Mesothelial cell of epicardium (in vitro differentiated cells): ENCODE measurements at regions not wholly inside any gene's neighbourhood (a gene's known extent, or its start where the extent isn't known, plus 50 kb on each side); places are given as distances from the start of the nearest gene placed in this dataset.

Source experiments
- DNase-seq, 2 experiments: peaks; one replicate each; pipeline ENCODE4 v3.0.0; 2021; ENCODE audit warnings: low spot score in 2 of 2; ENCODE audit not compliant: unreplicated experiment in 2 of 2
- H3K27ac Mint-ChIP-seq: 2 replicates; pipeline ENCODE4 v1.8.0; 2021; ENCODE audit warnings: mixed read lengths
- H3K27me3 Mint-ChIP-seq: 2 replicates; pipeline ENCODE4 v1.8.0; 2021; ENCODE audit warnings: low read depth, mixed read lengths
- H3K36me3 Mint-ChIP-seq: 2 replicates; pipeline ENCODE4 v1.8.0; 2021; ENCODE audit warnings: mixed read lengths
- H3K4me1 Mint-ChIP-seq: 2 replicates; pipeline ENCODE4 v1.8.0; 2021; ENCODE audit warnings: mixed read lengths
- H3K4me3 Mint-ChIP-seq: 2 replicates; pipeline ENCODE4 v1.8.0; 2021; ENCODE audit warnings: mild to moderate bottlenecking, moderate library complexity, mixed read lengths
- H3K9me3 Mint-ChIP-seq: 2 replicates; pipeline ENCODE4 v1.8.0; 2021; ENCODE audit warnings: mixed read lengths
- CTCF ChIP-seq: fragments of 200-600 bp; sonication (generic); IDR thresholded peaks from one replicate; pipeline ENCODE4 v1.5.0; 2021; ENCODE audit warnings: antibody characterized with exemption; ENCODE audit not compliant: unreplicated experiment

- TF ChIP-seq CTCF = no peak
- DNase-seq = no peak
- peaks cover 8% of the 10 kb centered on the region for H3K36me3 Mint-ChIP-seq
- H3K4me3 Mint-ChIP-seq = no peak overlapping the region
- no peaks in the 10 kb centered on the region for H3K27me3 Mint-ChIP-seq
- H3K4me1 Mint-ChIP-seq = peaks cover 65% of the 10 kb centered on the region
- H3K27ac Mint-ChIP-seq = peak overlapping the region; percentile 98
- H3K9me3 Mint-ChIP-seq = peaks cover 7% of the 10 kb centered on the region
Measured at GRCh38 chr7:26459540-26460193, 168.0 kb downstream of the SNX10 start.

GRCh38 chr7:26460351-26461085 is 168.9 kb downstream of the SNX10 start:
- no peak for TF ChIP-seq CTCF
- H3K9me3 Mint-ChIP-seq = no peaks in the 10 kb centered on the region
- H3K4me1 Mint-ChIP-seq = peaks cover 61% of the 10 kb centered on the region
- H3K4me3 Mint-ChIP-seq = no peak overlapping the region
- peaks cover under 1% of the 10 kb centered on the region for H3K36me3 Mint-ChIP-seq
- no peak for DNase-seq
- H3K27ac Mint-ChIP-seq = peak overlapping the region; percentile 98
- H3K27me3 Mint-ChIP-seq = no peaks in the 10 kb centered on the region

- H3K27ac Mint-ChIP-seq = peak overlapping the region; percentile 98
- peaks cover 56% of the 10 kb centered on the region for H3K4me1 Mint-ChIP-seq
- TF ChIP-seq CTCF = no peak
- H3K36me3 Mint-ChIP-seq = no peaks in the 10 kb centered on the region
- H3K9me3 Mint-ChIP-seq = no peaks in the 10 kb centered on the region
- no peak for DNase-seq
- no peak overlapping the region for H3K4me3 Mint-ChIP-seq
- no peaks in the 10 kb centered on the region for H3K27me3 Mint-ChIP-seq
Measured at GRCh38 chr7:26461518-26461917, 169.9 kb downstream of the SNX10 start.

- Mint-ChIP-seq H3K27me3 (no peaks in the 10 kb centered on the region), H3K9me3 (no peaks in the 10 kb centered on the region), H3K4me1 (peaks cover 20% of the 10 kb centered on the region), H3K36me3 (no peaks in the 10 kb centered on the region), H3K4me3 (no peak overlapping the region), H3K27ac (no peak overlapping the region)
- no peak for TF ChIP-seq CTCF
- DNase-seq = no peak
Measured at GRCh38 chr7:26466007-26466406, 174.3 kb downstream of the SNX10 start.

- TF ChIP-seq CTCF = no peak
- Mint-ChIP-seq H3K4me3 (no peak overlapping the region), H3K27ac (no peak overlapping the region), H3K27me3 (no peaks in the 10 kb centered on the region), H3K4me1 (peaks cover 9% of the 10 kb centered on the region), H3K9me3 (no peaks in the 10 kb centered on the region), H3K36me3 (no peaks in the 10 kb centered on the region)
- DNase-seq = no peak
Measured at GRCh38 chr7:26467104-26467503, 175.4 kb downstream of the SNX10 start.
